HEK293 (cell line): ENCODE measurements at regions not wholly inside any gene's neighbourhood (a gene's known extent, or its start where the extent isn't known, plus 50 kb on each side); places are given as distances from the start of the nearest gene placed in this dataset.

ENCODE experiments used
- CTCF ChIA-PET: fragments of 350-600 bp; formaldehyde crosslinking; extraction: SDS; loops from one replicate; lab custom pipeline; 2021; ENCODE audit warnings: antibody characterized with exemption; lab: Yijun Ruan, JAX
- POLR2A ChIA-PET: fragments of 300-600 bp; formaldehyde crosslinking; extraction: SDS; loops from one replicate; lab custom pipeline; 2020; ENCODE audit warnings: antibody characterized with exemption, inconsistent platforms; lab: Yijun Ruan, JAX
- H3K27ac ChIP-seq: fragments of 200-500 bp; sonication (Bioruptor generic); 2 replicates; pipeline ENCODE4 v1.5.1; 2014; ENCODE audit warnings: low read depth, low read length, control low read depth, inconsistent platforms; ENCODE audit errors: extremely low read depth
- H3K36me3 ChIP-seq, 2 experiments: fragments of 200-500 bp in 1 of 2; sonication (Bioruptor generic) in 1 of 2; 1 replicate in 1 of 2; 2 replicates in 1 of 2; pipeline ENCODE4 v1.5.1; 2014 to 2017; ENCODE audit warnings: inconsistent platforms in 2 of 2, low read length in 2 of 2; ENCODE audit not compliant: control insufficient read depth in 2 of 2, insufficient read depth in 1 of 2
- H3K4me1 ChIP-seq: fragments of 200-500 bp; sonication (Bioruptor generic); 2 replicates; pipeline ENCODE4 v1.5.1; 2014; ENCODE audit warnings: mild to moderate bottlenecking, low read length, inconsistent platforms; ENCODE audit not compliant: control insufficient read depth, insufficient read depth
- H3K4me3 ChIP-seq: 2 replicates; pipeline ENCODE4 v1.5.1; 2011; ENCODE audit warnings: low read depth, mild to moderate bottlenecking, control low read depth, low read length, moderate library complexity
- H3K9me3 ChIP-seq: fragments of 200-500 bp; sonication (Bioruptor generic); 2 replicates; pipeline ENCODE4 v1.5.1; 2014; ENCODE audit warnings: low read depth, low read length, inconsistent platforms; ENCODE audit not compliant: control insufficient read depth, insufficient read depth
- KLF9 ChIP-seq: fragments of 450-650 bp; formaldehyde crosslinking; IDR thresholded peaks from 2 replicates; pipeline ENCODE4 v1.5.1; 2016; ENCODE audit warnings: missing biosample characterization, missing genetic modification characterization, low read depth
- SP3 ChIP-seq: fragments of 450-650 bp; formaldehyde crosslinking; IDR thresholded peaks from 2 replicates; pipeline ENCODE4 v1.5.1; 2016; ENCODE audit warnings: missing biosample characterization, missing genetic modification characterization
- YY1 ChIP-seq: fragments of 450-650 bp; formaldehyde crosslinking; IDR thresholded peaks from 2 replicates; pipeline ENCODE4 v1.5.1; 2018; ENCODE audit warnings: missing biosample characterization, missing genetic modification characterization
- ZBTB21 ChIP-seq: fragments of 450-650 bp; formaldehyde crosslinking; IDR thresholded peaks from 2 replicates; pipeline ENCODE4 v1.5.1; 2017; ENCODE audit warnings: missing biosample characterization, missing genetic modification characterization
- ZFHX2 ChIP-seq: fragments of 450-650 bp; formaldehyde crosslinking; conservative IDR thresholded peaks from 2 replicates; pipeline ENCODE4 v1.5.1; 2016; ENCODE audit warnings: missing biosample characterization, missing genetic modification characterization
- ZNF133 ChIP-seq: fragments of 450-650 bp; formaldehyde crosslinking; IDR thresholded peaks from 2 replicates; pipeline ENCODE4 v1.5.1; 2016; ENCODE audit warnings: missing biosample characterization, missing genetic modification characterization
- ZNF354C ChIP-seq: fragments of 450-650 bp; formaldehyde crosslinking; IDR thresholded peaks from 2 replicates; pipeline ENCODE4 v1.5.1; 2016; ENCODE audit warnings: missing biosample characterization, missing genetic modification characterization, low read depth, borderline replicate concordance
- ZNF404 ChIP-seq: fragments of 450-650 bp; formaldehyde crosslinking; IDR thresholded peaks from 2 replicates; pipeline ENCODE4 v1.5.1; 2017; ENCODE audit warnings: missing biosample characterization, missing genetic modification characterization
- ZNF423 ChIP-seq: fragments of 450-650 bp; formaldehyde crosslinking; IDR thresholded peaks from 2 replicates; pipeline ENCODE4 v1.5.1; 2016; ENCODE audit warnings: missing biosample characterization, missing genetic modification characterization
- ZNF510 ChIP-seq: fragments of 450-650 bp; formaldehyde crosslinking; IDR thresholded peaks from 2 replicates; pipeline ENCODE4 v1.5.1; 2018; ENCODE audit warnings: mild to moderate bottlenecking, missing genetic modification characterization, missing biosample characterization; ENCODE audit not compliant: insufficient replicate concordance
- ZNF521 ChIP-seq: fragments of 450-650 bp; formaldehyde crosslinking; IDR thresholded peaks from 2 replicates; pipeline ENCODE4 v1.5.1; 2017; ENCODE audit warnings: missing biosample characterization, mild to moderate bottlenecking, missing genetic modification characterization
- ZNF549 ChIP-seq: fragments of 450-650 bp; IDR thresholded peaks from 2 replicates; pipeline ENCODE4 v1.5.1; 2018; ENCODE audit warnings: missing biosample characterization, missing genetic modification characterization, mild to moderate bottlenecking, inconsistent platforms, moderate library complexity
- ZNF600 ChIP-seq: fragments of 450-650 bp; formaldehyde crosslinking; IDR thresholded peaks from 2 replicates; pipeline ENCODE4 v1.5.1; 2016; ENCODE audit warnings: missing biosample characterization, missing genetic modification characterization
- ZNF623 ChIP-seq: fragments of 450-650 bp; formaldehyde crosslinking; IDR thresholded peaks from 2 replicates; pipeline ENCODE4 v1.5.1; 2016; ENCODE audit warnings: missing biosample characterization, missing genetic modification characterization
- ZNF658 ChIP-seq: fragments of 450-650 bp; formaldehyde crosslinking; IDR thresholded peaks from 2 replicates; pipeline ENCODE4; 2016; ENCODE audit warnings: missing biosample characterization, missing genetic modification characterization
- ZNF670 ChIP-seq: fragments of 450-650 bp; formaldehyde crosslinking; IDR thresholded peaks from 2 replicates; pipeline ENCODE4 v1.5.1; 2016; ENCODE audit warnings: missing biosample characterization, missing genetic modification characterization, low read depth
- ZSCAN23 ChIP-seq: fragments of 450-650 bp; formaldehyde crosslinking; IDR thresholded peaks from 2 replicates; pipeline ENCODE4 v1.5.1; 2016; ENCODE audit warnings: missing biosample characterization, missing genetic modification characterization
- ZXDB ChIP-seq: fragments of 450-650 bp; formaldehyde crosslinking; IDR thresholded peaks from 2 replicates; pipeline ENCODE4 v1.5.1; 2016; ENCODE audit warnings: missing biosample characterization, missing genetic modification characterization
- TF ChIP-seq, protein P1 (sequence below): IDR thresholded peaks from 2 replicates; pipeline ENCODE4 v1.6.1; 2011; ENCODE audit warnings: mild to moderate bottlenecking, low read depth, low read length, borderline replicate concordance
- TF ChIP-seq, protein P2 (sequence below): fragments of 450-650 bp; formaldehyde crosslinking; IDR thresholded peaks from 2 replicates; pipeline ENCODE4 v1.5.1; 2016; ENCODE audit warnings: missing biosample characterization, missing genetic modification characterization, borderline replicate concordance
- TF ChIP-seq, protein P3 (sequence below): fragments of 450-650 bp; formaldehyde crosslinking; IDR thresholded peaks from 2 replicates; pipeline ENCODE4 v1.5.1; 2016; ENCODE audit warnings: missing biosample characterization, missing genetic modification characterization
- TF ChIP-seq, protein P4 (sequence below): fragments of 450-650 bp; formaldehyde crosslinking; IDR thresholded peaks from 2 replicates; pipeline ENCODE4 v1.5.1; 2016; ENCODE audit warnings: missing biosample characterization, missing genetic modification characterization
- TF ChIP-seq, protein P5 (sequence below): fragments of 450-650 bp; formaldehyde crosslinking; optimal IDR thresholded peaks from 2 replicates; pipeline ENCODE3; 2016; ENCODE audit warnings: missing biosample characterization, mild to moderate bottlenecking, missing genetic modification characterization

DNA sequence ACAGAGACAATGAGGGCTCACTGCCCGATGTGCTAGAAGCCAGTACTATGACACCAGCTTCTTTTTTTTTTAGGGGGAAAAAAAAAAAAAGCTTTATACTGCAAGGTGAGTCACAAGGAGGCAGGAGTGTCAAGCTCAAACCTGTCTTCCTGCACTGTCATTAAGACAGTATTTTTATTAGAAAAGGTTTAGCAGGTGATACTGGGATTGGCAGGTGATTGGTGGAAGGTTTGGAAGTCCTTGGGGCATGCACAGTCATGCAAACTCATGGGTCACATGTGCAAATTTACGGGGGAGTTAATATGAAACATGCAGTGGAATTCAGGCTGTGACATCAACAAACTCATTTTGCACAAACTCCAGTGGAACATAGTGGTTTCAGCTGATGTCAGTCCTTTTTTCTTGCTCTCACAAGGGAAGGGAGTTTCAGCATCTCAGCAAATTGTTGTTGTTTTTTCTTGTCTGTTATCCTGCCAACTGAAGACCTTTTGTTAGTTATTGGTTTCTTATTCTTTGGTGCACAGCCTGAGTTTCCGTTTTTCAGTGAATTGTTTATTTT lies 530.6 kb downstream of the ANKRD7 start:
- Histone ChIP-seq H3K4me1 (no peaks in the 10 kb centered on the region), H3K9me3 (no peaks in the 10 kb centered on the region), H3K4me3 (no peak overlapping the region), H3K36me3 (no peaks in the 10 kb centered on the region), H3K27ac (no peak overlapping the region)
- no peak for TF ChIP-seq ZNF510 (tag by site-specific recombination)
- TF ChIP-seq, protein P1, sequence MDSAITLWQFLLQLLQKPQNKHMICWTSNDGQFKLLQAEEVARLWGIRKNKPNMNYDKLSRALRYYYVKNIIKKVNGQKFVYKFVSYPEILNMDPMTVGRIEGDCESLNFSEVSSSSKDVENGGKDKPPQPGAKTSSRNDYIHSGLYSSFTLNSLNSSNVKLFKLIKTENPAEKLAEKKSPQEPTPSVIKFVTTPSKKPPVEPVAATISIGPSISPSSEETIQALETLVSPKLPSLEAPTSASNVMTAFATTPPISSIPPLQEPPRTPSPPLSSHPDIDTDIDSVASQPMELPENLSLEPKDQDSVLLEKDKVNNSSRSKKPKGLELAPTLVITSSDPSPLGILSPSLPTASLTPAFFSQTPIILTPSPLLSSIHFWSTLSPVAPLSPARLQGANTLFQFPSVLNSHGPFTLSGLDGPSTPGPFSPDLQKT = no peak
- no peak for TF ChIP-seq ZNF658 (tag by site-specific recombination)
- TF ChIP-seq ZNF670 (tag by site-specific recombination) = no peak
- TF ChIP-seq ZNF404 (tag by site-specific recombination) = no peak
- no peak for TF ChIP-seq ZNF423 (tag by site-specific recombination)
- TF ChIP-seq ZNF623 (tag by site-specific recombination) = no peak
- TF ChIP-seq KLF9 (tag by site-specific recombination) = no peak
- TF ChIP-seq ZNF354C (tag by site-specific recombination) = no peak
- TF ChIP-seq, protein P2, sequence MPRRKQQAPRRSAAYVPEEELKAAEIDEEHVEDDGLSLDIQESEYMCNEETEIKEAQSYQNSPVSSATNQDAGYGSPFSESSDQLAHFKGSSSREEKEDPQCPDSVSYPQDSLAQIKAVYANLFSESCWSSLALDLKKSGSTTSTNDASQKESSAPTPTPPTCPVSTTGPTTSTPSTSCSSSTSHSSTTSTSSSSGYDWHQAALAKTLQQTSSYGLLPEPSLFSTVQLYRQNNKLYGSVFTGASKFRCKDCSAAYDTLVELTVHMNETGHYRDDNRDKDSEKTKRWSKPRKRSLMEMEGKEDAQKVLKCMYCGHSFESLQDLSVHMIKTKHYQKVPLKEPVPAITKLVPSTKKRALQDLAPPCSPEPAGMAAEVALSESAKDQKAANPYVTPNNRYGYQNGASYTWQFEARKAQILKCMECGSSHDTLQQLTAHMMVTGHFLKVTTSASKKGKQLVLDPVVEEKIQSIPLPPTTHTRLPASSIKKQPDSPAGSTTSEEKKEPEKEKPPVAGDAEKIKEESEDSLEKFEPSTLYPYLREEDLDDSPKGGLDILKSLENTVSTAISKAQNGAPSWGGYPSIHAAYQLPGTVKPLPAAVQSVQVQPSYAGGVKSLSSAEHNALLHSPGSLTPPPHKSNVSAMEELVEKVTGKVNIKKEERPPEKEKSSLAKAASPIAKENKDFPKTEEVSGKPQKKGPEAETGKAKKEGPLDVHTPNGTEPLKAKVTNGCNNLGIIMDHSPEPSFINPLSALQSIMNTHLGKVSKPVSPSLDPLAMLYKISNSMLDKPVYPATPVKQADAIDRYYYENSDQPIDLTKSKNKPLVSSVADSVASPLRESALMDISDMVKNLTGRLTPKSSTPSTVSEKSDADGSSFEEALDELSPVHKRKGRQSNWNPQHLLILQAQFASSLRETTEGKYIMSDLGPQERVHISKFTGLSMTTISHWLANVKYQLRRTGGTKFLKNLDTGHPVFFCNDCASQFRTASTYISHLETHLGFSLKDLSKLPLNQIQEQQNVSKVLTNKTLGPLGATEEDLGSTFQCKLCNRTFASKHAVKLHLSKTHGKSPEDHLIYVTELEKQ (tag by site-specific recombination) = no peak
- TF ChIP-seq, protein P3, sequence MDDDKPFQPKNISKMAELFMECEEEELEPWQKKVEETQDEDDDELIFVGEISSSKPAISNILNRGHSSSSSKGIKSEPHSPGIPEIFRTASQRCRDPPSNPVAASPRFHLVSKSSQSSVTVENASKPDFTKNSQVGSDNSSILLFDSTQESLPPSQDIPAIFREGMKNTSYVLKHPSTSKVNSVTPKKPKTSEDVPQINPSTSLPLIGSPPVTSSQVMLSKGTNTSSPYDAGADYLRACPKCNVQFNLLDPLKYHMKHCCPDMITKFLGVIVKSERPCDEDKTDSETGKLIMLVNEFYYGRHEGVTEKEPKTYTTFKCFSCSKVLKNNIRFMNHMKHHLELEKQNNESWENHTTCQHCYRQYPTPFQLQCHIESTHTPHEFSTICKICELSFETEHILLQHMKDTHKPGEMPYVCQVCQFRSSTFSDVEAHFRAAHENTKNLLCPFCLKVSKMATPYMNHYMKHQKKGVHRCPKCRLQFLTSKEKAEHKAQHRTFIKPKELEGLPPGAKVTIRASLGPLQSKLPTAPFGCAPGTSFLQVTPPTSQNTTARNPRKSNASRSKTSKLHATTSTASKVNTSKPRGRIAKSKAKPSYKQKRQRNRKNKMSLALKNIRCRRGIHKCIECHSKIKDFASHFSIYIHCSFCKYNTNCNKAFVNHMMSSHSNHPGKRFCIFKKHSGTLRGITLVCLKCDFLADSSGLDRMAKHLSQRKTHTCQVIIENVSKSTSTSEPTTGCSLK (tag by site-specific recombination) = no peak
- TF ChIP-seq ZNF600 (tag by site-specific recombination) = no peak
- no peak for TF ChIP-seq YY1
- no peak for TF ChIP-seq ZNF549
- TF ChIP-seq ZNF521 (tag by site-specific recombination) = no peak
- ChIA-PET CTCF (no interaction called here), POLR2A (no interaction called here)

DNA sequence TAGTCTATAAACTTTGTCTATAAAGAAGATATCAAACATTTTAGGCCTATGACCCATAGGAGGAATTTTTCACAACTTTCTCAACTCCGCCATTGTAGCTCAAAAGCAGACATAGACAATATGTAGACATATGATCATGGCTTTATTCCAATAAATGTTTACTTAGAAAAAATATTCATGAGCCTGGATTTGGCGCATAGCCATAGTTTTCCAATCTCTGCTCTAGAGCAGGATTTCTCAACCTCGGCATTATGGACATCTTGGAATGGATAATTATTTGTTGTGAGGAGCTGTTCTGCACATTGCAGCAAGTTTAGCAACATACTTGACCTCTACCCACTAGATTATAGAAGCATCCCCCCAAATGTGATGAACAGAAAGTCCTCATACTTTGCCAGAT lies 532.6 kb downstream of the ANKRD7 start:
- no peaks in the 10 kb centered on the region for H3K4me1 ChIP-seq
- H3K4me3 ChIP-seq = no peak overlapping the region
- H3K27ac ChIP-seq = no peak overlapping the region
- ChIA-PET CTCF (interaction anchor here (0.6 kb wide), 1 partner anchor 521 kb away, joined by 5 read pairs; no protein-coding TSS in a partner anchor), POLR2A (no interaction called here)
- H3K9me3 ChIP-seq = no peaks in the 10 kb centered on the region
- H3K36me3 ChIP-seq = no peaks in the 10 kb centered on the region
- TF ChIP-seq, protein P4, sequence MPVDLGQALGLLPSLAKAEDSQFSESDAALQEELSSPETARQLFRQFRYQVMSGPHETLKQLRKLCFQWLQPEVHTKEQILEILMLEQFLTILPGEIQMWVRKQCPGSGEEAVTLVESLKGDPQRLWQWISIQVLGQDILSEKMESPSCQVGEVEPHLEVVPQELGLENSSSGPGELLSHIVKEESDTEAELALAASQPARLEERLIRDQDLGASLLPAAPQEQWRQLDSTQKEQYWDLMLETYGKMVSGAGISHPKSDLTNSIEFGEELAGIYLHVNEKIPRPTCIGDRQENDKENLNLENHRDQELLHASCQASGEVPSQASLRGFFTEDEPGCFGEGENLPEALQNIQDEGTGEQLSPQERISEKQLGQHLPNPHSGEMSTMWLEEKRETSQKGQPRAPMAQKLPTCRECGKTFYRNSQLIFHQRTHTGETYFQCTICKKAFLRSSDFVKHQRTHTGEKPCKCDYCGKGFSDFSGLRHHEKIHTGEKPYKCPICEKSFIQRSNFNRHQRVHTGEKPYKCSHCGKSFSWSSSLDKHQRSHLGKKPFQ (tag by site-specific recombination) = no peak
- TF ChIP-seq SP3 (tag by site-specific recombination) (no peak), ZFHX2 (tag by site-specific recombination) (no peak), ZSCAN23 (no peak), ZBTB21 (no peak), ZNF133 (no peak), ZXDB (tag by site-specific recombination) (no peak)
- TF ChIP-seq, protein P5, sequence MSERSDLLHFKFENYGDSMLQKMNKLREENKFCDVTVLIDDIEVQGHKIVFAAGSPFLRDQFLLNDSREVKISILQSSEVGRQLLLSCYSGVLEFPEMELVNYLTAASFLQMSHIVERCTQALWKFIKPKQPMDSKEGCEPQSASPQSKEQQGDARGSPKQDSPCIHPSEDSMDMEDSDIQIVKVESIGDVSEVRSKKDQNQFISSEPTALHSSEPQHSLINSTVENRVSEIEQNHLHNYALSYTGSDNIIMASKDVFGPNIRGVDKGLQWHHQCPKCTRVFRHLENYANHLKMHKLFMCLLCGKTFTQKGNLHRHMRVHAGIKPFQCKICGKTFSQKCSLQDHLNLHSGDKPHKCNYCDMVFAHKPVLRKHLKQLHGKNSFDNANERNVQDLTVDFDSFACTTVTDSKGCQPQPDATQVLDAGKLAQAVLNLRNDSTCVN (tag by site-specific recombination) = no peak
